CD4-positive, alpha-beta T cell treated with Interleukin-17A for 4 hours (primary cell): ENCODE measurements at regions not wholly inside any gene's neighbourhood (a gene's known extent, or its start where the extent isn't known, plus 50 kb on each side); places are given as distances from the start of the nearest gene placed in this dataset.
"Not testable (repeated sequence)": the region's sequence is repeated elsewhere in the genome, so short reads cannot be mapped to it uniquely, and the experiment has no call there.

ENCODE experiments used
- DNase-seq: peaks from one replicate; pipeline ENCODE4 v3.0.0-alpha.2; 2020; ENCODE audit warnings: mixed read lengths

DNA sequence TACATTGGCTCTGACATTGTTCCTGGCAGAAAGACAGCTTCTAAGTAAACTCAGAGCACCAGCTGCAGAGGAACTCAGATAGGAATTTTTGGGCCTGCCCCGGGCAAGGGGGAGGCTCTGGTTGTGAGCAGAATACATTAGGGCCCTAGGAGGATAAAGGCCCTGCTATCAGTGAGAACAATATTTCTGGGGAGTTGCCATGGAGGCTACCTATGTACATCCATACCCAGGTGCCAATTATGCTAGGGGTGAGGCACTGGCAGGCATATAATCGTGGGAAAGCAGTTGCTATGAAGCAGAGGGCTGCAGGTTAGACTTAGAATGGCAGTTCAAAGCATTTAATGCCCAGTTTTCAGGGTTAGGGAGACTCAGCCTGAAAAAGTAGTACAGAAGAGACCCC, 273.5 kb upstream of the EDA2R start:
- no peak for DNase-seq

DNA sequence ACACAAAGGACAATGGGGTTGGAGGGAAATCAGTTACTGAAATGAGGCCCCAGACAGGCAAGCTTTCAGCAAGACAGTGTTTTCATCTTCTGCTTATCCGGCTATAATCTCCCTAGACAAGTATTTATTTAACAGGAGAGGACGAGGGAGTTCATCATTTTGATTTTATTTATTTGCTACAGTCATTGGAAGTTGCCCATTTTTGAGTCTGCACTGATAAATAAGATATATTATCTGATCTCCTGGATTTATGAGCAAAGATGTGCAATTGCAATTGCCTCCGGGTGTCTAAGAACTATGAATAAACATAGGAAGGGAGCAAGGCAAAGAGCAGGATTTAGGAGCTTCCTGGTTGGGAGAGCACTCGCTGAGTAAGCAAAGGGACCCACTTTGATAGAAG, 263.2 kb upstream of the EDA2R start:
- no peak for DNase-seq

DNA sequence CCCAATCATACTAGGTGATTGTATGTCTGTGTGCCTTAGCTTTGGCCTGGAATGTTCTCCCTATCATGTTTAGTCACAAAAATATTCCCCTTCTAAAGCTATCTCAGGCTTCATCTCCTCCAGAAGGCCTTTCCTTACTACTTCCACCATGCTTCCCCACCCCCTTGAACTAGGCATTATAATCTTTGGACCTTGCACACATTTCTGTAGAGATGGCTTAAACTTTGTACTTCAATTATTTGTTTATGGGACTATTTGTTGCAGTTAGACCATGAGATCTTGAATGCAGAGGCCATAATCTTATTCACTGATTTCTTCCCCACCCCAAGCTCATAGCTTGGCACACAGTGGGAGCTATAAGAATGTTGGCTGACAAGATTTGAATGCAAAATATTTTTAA, 262.0 kb upstream of the EDA2R start:
- DNase-seq = no peak

DNA sequence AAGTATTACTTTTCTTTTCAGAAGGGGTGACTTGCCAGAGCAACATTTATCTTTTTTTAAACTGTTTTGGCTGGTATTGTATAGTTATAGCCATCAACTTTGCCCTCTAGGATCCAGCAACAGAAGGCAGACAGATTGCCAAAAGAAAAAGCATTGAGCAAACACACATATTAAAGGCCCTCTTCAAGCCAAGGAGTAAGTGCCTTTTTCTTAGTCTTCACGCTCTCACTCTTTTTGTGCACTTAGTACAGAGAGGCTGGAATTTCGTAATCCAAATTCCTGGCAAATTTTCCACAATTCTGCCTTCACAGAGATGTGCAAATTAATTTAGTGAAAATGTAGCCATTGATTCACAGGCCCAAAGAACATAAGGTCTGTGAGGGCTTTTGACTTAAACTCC, 253.1 kb upstream of the EDA2R start:
- no peak for DNase-seq

DNA sequence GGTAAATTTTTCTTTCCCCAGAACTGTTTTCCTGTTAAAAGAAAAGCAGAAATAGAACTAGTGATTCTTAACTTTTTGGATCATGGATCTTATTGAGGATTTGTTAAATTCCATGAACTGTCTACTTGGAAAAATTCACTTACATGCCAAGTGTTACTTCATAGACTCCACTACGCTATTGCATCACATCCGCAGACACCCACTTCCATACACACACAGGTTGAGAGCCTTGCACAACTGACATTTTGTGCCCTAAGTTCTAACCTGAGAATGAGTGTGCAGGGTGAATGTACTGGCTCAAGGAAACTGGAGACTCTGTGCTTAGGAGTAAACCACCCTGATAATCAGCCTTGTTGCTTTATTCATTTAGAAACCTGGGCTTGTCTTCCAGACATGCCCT, 250.5 kb upstream of the EDA2R start:
- DNase-seq = no peak

DNA sequence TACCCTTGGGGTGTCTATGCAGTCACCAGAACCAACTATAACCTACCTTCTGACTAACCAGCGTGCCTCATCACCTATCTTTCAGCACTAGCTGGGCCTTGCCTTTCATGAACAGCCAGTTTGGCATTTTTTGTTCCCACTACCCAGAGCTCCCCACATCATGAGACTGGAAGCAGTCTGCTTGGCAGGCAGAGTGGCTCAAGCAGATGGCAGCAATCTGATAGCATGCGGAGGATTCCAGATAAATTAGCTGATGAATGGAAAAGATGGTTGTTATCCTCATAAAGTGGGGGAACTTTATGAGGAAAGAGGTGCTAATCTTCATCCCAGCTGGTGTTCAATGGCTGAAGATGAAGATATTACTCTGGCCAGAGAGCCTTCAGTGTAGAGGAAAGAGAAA, 243.2 kb upstream of the EDA2R start:
- DNase-seq = no peak

DNA sequence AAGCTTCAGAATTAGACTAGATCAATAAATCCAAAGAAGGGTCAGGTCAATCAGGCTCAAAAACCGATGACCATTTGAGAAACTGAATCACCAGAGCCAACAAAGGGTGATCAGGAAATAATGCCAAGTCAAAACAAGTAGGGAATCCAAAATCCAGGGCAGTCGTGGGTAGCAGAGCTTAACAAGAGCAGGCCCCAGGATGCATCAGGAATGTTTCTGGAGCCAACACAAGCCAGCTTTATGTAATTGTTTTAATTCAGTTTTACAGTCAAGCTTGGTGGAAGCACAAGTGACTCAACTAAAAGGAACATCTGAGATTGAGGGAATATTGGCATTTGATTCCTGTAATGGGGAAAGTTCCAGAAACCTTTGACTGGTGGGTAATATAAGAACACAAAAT, 237.9 kb upstream of the EDA2R start:
- DNase-seq = no peak

DNA sequence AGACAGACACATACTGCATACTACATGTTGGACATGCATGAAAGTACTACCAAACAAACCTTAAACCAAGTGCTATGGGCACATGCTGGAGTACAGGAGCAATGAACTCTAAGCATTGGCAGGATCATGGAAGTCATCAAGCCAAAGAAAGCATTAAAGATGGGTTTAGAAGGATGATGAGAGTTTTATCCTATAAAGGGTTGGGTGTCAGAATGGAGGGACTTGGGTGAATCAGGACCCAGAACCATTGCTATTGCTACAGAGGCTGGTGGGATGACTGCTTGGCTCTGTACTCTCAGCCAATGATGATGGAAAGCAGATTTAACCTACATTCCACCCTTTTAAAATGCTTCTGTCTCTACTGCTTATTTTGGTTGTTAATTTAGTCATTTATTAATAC, 233.9 kb upstream of the EDA2R start:
- no peak for DNase-seq

DNA sequence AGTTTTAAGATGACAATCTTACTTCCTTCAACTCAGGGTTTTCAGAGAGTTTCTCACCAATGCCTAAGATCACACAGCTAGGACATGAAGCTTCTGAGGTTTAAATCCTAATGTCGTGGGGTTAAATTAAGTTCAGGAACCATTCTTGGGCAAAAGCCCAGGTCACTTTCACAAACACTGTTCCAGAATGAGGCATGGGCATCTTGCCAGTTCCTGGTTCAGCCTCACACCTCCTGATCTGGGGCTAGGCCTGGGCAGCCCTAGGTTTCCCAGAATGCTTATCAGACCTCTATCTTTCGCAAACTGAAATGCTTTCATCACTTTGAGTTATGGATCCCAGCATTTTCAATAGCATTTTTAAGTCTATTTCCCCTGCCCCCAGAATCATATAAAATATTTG, 224.8 kb upstream of the EDA2R start:
- no peak for DNase-seq

DNA sequence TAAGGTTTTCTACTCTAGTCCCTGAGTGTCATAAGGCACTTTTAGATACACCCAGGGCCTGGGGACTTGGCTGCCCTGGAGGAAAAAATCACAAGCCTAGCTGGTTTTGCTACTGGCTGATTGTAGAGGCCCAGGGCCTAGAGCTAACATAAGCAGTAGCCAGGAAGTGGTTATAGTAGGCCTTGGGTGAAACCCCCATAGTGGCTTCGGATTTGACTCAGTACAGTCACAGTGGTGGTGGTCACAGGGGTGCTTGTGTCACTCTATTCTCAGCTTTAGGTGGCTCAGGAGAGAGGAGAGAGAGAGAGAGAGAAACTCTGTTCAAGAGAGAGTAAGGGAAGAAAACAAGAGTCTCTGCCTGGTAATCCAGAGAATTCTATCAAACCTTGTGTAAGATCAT, 194.5 kb upstream of the EDA2R start:
- no peak for DNase-seq

DNA sequence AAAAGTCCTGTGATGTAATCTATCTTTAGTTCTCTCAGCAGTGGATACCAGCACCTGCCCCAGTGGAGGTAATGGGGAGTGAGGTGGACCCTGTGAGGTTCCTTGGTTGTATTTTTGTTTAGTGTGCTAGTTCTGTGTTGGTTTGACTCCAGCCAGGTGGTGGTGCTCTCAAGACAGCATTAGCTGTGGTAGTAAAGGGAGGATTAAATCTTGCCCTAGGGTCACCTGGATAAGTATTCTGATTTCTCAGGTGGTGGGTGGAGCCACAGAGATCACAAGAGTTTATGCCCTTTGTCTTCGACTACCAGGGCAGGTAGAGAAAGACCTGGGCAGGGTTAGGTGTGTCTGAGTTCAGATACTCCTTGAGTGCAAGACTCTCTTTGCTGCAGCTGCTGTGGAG, 176.3 kb upstream of the EDA2R start:
- no peak for DNase-seq

DNA sequence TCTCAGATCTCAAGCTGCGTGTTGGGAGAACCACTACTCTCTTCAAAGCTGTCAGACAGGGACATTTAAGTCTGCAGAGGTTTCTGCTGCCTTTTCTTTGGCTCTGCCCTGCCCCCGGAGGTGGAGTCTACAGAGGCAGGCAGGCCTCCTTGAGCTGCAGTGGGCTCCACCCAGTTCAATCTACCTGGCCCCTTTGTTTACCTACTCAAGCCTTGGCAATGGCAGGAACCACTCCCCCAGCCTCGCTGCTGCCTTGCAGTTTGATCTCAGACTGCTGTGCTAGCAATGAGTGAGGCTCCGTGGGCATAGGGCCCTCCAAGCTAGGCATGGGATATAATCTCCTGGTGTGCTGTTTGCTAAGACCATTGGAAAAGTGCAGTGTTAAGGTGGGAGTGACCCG, 155.6 kb upstream of the EDA2R start:
- not testable (repeated sequence) for DNase-seq

DNA sequence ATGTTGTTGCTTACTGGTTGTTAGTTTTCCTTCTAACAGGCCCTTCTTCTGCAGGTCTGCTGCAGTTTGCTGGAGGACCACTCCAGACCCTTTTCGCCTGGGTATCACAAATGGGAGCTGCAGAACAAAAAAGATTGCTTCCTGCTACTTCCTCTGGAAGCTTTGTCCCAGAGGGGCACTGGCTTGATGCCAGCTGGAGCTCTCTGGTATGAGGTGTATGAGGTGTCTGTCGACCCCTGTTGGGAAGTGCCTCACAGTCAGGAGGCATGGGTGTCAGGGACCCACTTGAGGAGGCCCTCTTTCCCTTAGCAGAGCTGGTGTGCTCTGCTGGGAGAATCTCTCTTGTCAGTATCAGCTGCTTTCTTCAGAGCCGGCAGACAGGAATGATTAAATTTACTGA, 127.4 kb upstream of the EDA2R start:
- no peak for DNase-seq

DNA sequence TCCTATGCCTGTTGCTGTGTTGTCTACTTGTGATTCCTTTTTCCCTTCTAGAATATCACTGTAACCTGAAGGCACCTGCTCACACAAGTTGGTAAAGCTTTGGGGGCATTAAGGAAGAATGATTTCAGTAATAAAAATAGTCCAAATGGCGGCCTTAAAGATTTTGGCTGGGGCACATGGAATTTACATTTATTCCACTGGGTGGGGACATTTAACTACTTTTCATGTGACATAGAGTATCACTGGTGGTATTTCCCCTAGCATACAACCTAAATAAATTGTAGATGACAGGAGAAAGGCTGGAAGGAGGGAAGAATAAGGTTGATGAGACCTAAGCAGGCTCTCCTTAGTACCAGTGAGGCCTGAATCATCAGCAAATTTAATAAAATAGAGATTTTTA, 121.8 kb upstream of the EDA2R start:
- no peak for DNase-seq

DNA sequence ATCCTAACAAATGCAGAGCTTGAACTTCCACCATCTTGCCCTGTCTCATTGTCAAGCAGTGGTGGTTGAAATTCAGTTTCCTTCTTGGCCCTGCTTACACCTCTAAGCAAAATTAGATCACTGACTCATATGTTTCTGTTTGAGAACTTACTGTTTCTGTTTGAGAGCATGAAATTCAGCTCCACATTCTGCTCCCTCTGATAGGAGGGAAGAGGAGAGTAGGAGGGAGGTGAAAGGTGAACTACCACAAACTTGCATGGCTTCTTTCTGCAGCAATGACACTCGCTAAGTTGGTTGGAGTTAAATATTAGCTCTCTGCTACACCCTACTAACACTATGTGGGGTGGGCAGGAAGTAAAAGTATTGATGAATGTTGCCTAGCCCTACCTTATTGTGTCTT, 117.8 kb upstream of the EDA2R start:
- DNase-seq = no peak

DNA sequence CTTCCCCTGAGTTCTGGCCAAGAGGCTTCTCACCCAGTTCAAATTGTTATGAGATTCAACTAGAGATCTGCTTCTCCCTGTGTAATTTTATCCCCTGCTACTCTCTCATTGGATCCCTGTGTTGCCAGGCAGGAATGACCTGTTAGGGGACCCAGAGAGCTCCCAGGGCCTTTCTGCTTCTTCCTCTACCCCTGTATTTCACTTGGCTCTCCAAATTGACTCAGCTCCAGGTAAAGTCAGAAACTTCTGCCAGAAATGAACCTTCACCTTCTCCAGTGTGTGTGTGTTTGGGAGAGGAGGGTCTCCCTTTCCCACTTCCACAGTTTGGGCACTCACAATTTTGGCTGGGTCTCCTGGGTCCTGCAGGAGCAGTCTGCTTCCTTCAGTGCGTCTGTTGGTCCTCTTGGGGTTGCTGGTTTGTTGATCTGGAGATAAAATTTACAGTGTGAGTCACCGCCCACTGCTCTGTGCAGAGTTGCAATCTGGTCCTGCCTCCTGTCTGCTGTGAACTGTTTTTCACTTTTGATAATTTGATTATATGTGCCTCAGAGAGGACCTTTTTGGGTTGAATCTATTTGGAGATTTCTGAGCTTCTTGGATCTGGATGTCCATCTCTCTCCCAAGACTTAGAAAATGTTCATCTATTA, 112.4 kb upstream of the EDA2R start:
- DNase-seq = no peak

DNA sequence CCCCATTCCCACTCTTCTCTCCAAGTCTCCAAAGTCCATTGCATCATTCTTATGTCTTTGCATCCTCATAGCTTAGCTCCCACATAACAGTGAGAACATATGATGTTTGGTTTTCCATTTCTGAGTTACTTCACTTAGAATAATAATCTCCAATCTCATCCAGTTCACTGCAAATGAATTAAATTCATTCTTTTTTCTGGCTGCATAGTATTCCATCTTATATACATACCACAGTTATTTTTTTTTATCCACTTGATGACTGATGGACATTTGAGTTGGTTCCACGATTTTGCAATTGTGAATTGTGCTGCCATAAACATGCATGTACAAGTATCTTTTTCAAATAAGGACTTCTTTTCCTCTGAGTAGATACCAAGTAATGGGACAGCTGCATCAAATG, 105.6 kb upstream of the EDA2R start:
- not testable (repeated sequence) for DNase-seq

DNA sequence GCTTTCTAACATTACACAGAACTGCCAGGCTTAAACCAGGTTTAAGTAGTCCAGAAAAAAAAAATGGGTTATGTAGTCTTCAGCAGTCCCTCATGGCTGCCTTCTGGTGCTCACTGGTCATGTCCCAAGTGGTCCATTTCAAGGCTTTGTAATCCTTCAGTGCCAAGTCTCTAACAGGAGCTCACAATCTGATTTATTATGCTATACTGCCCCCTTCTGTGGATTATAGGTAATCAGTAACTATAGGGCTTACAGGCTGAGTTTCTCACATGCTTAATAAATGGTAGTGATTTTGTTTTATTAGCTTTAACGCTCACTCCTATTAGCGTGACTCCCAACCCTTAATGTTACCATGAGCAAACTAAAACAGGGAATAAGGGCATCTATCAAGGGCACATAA, 92.5 kb upstream of the EDA2R start:
- no peak for DNase-seq

DNA sequence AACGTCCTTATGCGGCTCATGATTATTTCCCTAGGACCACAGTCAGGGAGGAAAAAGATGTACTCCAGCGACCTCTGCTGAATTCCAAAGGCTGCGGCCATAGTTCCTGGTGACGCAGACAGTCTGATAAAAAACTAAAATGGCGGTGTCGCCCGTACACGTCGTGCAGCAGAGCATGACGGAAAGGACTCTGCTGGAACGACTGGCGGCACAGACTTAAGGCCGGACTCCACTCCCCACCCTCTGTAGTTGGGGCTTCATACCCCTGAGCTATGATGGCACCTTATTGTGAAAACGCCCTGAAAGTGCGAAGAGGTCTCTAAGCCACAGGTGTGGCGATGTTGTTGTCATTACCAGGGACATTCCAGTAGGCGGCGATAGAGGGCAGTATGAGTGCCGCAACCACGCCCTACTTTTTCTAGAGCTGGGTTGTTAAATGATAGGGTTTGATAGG, 90.0 kb upstream of the EDA2R start:
- DNase-seq = peak; percentile 68

DNA sequence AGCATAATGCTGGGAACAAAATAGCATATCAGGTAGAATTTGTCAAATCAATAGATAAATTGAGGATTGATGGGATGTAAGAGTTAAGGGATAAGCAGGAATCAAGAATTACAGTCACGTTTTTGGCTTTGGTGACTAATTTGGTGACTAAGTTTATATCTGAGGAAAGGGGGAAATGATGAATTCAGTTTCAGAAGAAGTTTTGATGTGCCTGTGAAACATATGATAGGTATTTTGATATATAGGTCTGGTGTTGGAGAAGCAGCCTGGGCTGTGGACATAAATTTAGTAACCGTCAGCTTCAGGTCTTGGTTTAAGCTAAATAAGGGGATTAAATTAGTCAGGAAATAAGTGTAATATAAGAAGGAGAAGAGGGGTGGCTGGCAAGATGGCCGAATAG, 79.0 kb upstream of the EDA2R start:
- DNase-seq = no peak

DNA sequence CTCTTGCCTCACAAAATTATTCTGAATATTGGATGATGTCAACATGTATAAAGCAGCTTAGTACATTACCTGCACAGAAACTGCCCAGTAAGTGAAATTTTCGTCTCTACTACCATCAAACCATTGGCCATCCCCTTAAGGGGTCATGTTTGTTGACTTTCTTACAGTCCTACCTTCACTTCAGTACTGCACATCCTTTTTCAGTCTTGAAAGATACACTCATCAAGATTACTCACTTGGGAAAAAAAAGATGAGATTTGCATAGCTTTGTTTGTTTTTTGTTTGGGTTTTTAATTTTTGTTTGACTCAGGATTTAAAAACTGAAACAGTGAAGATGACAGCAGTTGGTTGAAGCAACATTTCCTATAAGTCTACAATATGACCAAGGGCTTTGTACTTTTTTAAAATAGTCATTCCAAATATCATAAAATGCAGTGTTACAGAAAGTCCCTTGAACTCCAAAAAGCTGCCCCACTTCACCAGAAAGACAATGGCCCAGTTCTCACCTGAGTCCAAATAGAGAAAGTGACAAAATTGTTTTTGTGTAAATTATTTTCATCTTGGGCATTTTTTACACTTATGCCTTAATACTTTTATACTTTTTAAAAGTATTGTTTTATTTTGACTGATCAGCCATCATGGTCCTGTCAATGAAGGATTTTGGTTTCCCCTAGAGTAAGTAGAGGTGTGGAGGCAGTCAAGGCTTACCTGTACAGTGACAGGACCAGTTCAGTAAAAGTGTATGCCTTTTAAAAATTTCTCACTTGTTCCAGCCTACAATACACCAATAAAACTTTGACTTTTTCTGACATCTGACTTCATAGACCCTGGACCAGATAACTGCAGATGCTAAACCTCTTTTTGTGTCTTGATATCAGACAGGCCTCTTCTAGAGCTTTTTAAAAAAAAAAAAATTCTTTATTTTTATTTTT, 59.7 kb upstream of the EDA2R start:
- DNase-seq = no peak

DNA sequence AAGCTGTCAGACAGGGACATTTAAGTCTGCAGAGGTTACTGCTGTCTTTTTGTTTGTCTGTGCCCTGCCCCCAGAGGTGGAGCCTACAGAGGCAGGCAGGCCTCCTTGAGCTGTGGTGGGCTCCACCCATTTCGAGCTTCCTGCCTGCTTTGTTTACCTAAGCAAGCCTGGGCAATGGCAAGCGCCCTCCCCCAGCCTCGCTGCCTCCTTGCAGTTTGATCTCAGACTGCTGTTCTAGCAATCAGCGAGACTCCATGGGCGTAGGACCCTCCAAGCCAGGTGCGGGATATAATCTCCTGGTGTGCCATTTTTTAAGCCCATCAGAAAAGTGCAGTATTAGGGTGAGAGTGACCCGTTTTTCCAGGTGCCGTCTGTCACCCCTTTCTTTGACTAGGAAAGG, 53.6 kb upstream of the EDA2R start:
- DNase-seq = not testable (repeated sequence)
